ENCODE measurements at regions not wholly inside any gene's neighbourhood (a gene's known extent, or its start where the extent isn't known, plus 50 kb on each side); places are given as distances from the start of the nearest gene placed in this dataset.
"Not testable (repeated sequence)": the region's sequence is repeated elsewhere in the genome, so short reads cannot be mapped to it uniquely, and the experiment has no call there.

- DNase-seq (ENCODE audit: low read depth): no peak
Observed at GRCh38 chr2:136715146-136715545, 50.2 kb upstream of the THSD7B start.

DNA sequence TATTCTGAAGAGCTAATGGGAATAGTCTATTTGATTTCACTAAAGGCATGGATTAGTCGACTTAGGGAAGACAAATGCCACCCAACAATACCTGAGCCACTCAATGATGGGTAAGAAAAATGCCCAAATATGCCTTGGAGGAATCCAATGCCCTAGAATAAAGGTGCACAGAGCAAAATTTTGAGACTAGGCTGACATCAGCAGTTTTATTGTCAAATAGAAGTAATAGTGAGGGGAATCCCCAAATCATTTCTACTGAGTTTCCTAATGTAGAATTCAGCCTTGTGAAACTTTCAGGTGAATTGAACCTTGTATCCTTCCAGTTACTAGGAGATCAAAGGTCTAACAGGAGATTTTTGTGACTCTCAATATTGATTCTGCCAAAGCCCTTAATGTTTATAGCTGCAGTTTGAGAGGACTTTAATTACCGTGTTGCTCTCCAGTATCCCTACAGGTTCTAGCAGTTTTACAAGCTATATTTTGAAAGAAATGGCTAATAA is 50.8 kb upstream of the THSD7B start:
- no peak for DNase-seq (ENCODE audit: low read depth)

DNA sequence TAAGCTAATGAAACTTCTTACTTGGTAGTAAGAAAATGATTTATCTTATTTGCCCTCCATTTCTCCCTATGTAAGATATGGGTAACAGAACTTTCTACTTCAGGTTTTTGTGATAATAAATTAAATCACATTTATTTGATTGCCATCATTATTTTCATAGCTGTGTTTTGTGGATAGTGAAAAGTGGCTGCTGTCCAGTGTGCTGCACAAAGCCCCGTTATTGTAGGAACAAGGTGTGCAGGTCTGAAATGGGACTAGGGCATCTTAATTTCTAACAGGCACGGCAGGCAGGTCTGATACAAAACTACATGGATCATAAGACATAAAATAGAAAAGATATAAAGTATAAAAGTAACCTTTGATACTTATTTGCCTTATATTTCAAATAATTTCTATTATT is 51.6 kb upstream of the THSD7B start:
- DNase-seq (ENCODE audit: low read depth): no peak

DNA sequence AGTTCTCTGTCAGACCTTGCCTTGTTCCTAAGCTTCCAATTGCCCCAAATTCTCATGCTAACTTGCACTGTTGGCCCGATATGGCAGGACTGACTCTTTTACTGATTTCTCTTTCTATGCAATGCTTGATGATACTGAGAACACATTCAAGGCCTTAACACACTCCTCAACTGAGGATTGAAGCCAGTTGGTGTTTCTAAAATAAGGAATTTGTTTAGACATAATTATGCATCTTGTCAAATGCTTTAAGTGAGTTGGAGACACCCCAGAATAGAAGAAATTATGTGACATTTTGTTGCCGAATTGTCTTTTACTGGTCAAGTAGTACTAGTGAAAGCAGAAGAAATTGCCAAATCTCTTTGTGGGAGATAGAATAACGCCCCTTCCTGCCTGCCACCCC is 60.0 kb upstream of the THSD7B start:
- DNase-seq (ENCODE audit: low read depth): no peak

GRCh38 chr2:136703214-136703613 is 62.1 kb upstream of the THSD7B start:
- DNase-seq (ENCODE audit: low read depth): no peak

GRCh38 chr2:136696438-136696837 is 68.9 kb upstream of the THSD7B start:
- no peak for DNase-seq (ENCODE audit: low read depth)

DNA sequence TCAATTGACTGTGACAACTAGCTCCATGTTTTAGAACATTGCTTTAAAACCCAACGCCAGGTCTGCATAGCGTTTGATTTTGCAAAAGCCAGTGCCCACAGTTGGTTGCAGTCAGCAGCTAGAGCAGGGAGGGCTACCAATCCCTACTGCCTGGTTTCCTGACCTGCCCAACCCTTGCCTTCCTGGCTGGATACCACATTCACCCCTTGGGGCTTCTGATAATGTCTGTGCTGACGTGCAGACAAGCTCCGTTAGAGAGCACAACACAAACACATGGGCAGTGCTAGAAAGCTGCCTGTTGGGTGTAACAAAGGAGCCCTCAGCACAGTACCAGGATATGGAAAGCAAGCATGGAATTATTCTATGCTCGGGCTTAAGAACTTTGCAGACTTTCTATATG is 71.4 kb upstream of the THSD7B start:
- DNase-seq (ENCODE audit: low read depth): no peak

- DNase-seq (ENCODE audit: low read depth): not testable (repeated sequence)
Observed at GRCh38 chr2:136680079-136680478, 85.3 kb upstream of the THSD7B start.

DNA sequence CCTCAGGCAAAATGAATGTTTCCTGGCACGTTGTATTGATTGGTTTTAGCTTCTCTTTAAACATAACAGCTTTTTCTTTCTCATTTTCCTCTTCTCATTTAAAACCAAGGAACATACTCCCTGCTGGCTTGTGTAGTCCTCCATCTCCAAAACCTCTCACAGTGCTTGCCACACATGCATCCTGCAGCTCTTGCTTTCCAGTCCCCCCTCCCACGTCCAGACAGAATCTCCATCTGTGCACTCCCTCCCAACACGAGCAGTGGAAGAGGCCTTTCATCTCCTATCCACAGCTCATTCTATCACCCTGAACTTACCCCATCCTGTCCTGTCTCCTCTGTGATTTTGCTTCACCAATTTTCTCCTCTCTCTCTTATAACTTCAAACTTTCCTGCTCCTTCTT is 99.6 kb upstream of the THSD7B start:
- no peak for DNase-seq (ENCODE audit: low read depth)

DNA sequence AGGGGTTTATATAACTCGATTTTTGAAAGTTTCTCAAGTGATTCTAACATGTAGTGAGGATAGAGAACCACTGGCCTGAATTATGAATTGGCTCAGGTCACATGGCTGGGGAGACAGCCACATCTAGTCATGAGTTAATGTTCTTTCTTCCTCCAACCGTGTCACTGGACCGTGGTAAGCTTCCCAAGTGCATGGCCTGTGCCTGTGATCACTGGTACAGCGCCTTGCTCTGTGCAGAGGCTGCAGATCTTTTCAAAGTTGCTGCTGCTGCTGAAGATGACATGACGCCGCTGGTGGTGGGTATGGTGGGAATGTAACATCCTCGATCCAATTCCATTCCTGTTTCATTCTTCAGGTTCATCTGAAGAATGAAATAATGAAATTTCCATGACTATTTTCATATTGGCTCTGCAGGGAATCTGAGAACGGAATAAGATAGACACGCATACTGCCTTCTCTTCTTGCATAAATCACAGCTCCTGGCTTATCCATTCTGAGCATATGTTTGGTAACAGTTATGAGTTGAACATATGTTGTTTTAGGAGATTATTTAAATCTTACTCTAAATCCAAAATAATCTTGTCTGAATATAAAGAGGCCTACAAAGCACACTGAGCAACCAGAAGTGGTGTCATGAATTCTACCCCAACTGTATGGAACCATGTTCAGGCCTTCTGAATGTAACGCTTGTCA is 100.5 kb upstream of the THSD7B start:
- DNase-seq (ENCODE audit: low read depth): no peak

- no peak for DNase-seq (ENCODE audit: low read depth)
Observed at GRCh38 chr2:136658201-136658600, 107.1 kb upstream of the THSD7B start.

- no peak for DNase-seq (ENCODE audit: low read depth)
Observed at GRCh38 chr2:136653861-136654260, 111.5 kb upstream of the THSD7B start.

GRCh38 chr2:136651456-136652010 is 113.8 kb upstream of the THSD7B start:
- no peak for DNase-seq (ENCODE audit: low read depth)

DNA sequence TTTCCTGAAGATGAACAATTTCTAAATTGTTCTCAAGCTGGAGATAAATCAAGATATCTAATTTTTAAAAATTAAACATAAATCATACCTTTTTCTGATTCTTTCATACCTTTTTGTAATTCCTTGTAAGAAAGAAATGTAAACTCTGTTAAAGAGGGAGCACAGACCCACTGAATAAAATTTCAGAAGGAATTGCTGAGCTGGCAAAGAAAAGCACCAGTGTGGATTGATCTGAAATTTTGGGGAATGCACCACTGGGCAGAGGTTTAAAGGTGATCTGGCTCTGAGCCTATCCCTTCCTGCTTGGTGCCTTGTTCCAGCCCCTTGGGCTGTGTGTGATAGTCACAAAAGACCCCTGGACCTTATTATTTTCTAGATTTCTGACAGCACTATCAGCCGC is 118.3 kb upstream of the THSD7B start:
- DNase-seq (ENCODE audit: low read depth): no peak

- no peak for DNase-seq (ENCODE audit: low read depth)
Observed at GRCh38 chr2:136645236-136645828, 120.0 kb upstream of the THSD7B start.

DNA sequence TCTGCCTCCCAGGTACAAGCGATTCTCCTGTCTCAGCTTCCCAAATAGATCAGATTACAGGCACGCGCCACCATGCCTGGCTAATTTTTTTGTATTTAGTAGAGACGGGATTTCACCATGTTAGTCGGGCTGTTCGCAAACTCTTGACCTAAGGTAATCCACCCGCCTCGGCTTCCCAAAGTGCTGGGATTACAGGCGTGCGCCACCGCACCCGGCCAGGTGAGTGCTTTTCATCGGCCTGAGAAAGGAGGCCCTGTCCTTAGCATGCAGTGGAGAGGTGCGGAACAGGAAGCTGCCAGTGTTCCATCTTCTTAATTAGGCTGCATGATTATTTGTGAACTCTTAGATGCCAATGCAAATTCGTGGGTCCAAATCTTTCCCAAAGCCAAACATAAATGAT is 125.7 kb upstream of the THSD7B start:
- no peak for DNase-seq (ENCODE audit: low read depth)

GRCh38 chr2:136638193-136638592 is 127.2 kb upstream of the THSD7B start:
- DNase-seq (ENCODE audit: low read depth): no peak

- no peak for DNase-seq (ENCODE audit: low read depth)
Observed at GRCh38 chr2:136637402-136637801, 127.9 kb upstream of the THSD7B start.

GRCh38 chr2:136628490-136628889 is 136.9 kb upstream of the THSD7B start:
- DNase-seq (ENCODE audit: low read depth): no peak

- DNase-seq (ENCODE audit: low read depth): no peak
Observed at GRCh38 chr2:136613096-136613495, 152.2 kb upstream of the THSD7B start.

DNA sequence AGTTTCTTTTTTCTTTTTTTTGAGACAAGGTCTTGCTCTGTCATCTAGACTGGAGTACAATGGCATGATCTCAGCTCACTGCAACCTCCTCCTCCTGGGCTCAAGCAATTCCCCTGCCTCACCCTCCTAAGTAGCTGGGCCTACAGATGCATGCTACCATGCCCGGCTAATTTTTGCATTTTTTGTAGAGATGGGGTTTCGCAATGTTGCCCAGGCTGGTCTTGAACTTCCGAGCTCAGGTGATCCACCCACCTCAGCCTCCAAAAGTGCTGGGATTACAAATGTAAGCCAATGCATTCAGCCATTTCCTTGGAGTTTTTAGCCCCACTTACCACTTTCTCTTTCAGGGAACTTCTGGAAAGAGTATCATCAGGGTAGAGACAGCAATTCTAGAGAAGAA is 153.3 kb upstream of the THSD7B start:
- DNase-seq (ENCODE audit: low read depth): no peak

GRCh38 chr2:136611451-136611850 is 153.9 kb upstream of the THSD7B start:
- no peak for DNase-seq (ENCODE audit: low read depth)

DNA sequence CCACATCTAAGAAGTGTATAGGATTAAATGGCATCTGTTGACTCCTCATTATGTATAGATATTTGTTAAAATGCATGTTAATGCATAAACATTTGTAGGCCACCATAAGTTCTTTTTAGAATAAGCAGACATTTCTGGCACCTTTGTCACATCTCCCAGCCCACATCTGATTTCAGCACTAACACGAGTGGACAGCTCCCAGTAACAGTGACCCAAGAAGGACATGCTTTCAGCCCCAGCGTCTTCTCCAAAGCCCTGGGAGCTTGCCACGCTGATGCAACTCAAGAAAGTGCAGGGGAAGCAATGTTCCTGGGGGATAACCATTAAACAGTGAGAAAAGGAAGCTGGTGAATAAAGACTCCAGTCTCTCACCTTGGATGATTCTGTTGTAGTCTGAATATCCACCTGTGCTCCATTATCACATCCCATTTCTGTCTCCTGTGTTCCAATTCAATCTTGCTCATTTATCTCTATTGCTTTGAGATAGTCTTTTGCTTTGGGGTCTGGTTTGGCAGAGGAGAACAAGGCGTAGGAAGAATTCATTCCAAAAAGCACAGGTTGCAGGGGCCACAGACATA is 182.6 kb upstream of the THSD7B start:
- DNase-seq (ENCODE audit: low read depth): no peak
